ENCODE measurements at regions not wholly inside any gene's neighbourhood (a gene's known extent, or its start where the extent isn't known, plus 50 kb on each side); places are given as distances from the start of the nearest gene placed in this dataset.

- DNase-seq (ENCODE audit: low read depth): no peak
Measured at GRCh38 chr1:94592571-94592920, 51.0 kb upstream of the F3 start.

DNA sequence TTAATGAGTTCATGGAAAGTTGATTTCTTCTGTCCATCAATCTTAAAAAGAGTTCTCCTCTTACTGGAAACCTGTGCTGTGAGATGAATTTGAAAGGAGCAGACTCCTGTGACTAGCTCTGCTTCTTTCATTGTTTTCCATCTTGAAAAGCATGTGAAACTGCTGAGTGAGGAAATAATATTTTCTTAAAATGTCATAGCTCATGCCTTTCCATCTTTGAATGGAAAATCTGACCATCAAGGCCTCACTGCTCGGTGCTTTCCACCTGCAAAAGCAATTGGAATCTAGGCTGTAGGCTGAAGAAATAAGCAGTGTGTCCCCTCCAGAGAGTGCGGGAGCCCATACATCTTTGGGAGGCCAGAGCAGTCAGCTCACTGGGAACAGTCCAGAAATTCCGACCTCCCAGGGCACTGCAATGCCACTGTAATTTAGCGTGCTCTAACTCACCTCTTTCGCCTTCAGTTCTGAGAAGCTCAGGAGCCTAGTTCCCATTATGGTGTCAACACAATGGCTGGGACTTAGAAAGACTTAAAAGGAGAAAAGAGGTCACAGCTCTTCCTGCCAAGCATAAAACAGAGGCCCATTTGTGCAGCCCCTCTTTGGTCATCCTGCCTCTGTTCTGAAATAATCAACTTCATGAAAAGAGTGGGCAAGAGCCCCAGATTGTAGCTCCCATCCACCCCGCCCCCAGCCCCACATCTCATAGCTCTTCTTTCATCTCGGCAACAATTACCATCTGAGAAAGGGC, 50.4 kb upstream of the F3 start:
- DNase-seq (ENCODE audit: low read depth): no peak

Data from HS-5 (cell line).